AG04449 (cell line): ENCODE measurements at regions not wholly inside any gene's neighbourhood (a gene's known extent, or its start where the extent isn't known, plus 50 kb on each side); places are given as distances from the start of the nearest gene placed in this dataset.

ENCODE experiments used
- CTCF ChIA-PET: fragments of 350-600 bp; formaldehyde crosslinking; extraction: SDS; loops from one replicate; lab custom pipeline; 2021; ENCODE audit warnings: antibody characterized with exemption; lab: Yijun Ruan, JAX
- POLR2A ChIA-PET: fragments of 400-600, 350-600 bp; formaldehyde crosslinking; extraction: SDS; loops from one replicate; lab custom pipeline; 2020; ENCODE audit warnings: antibody characterized with exemption, inconsistent platforms; lab: Yijun Ruan, JAX
- DNase-seq: peaks from one replicate; pipeline ENCODE4 v3.0.0-alpha.2; 2010; ENCODE audit warnings: low read depth, low spot score
- H3K4me3 ChIP-seq: 2 replicates; pipeline ENCODE4 v1.5.1; 2011; ENCODE audit warnings: low read depth, mild to moderate bottlenecking, control low read depth, low read length
- TF ChIP-seq, protein P1 (sequence below): IDR thresholded peaks from one replicate; pipeline ENCODE4 v1.5.1; 2011; ENCODE audit warnings: mild to moderate bottlenecking, moderate library complexity, low read length, control low read depth, inconsistent platforms; ENCODE audit not compliant: insufficient read depth; ENCODE audit errors: missing control alignments

- peak; percentile 41 for DNase-seq
- TF ChIP-seq, protein P1, sequence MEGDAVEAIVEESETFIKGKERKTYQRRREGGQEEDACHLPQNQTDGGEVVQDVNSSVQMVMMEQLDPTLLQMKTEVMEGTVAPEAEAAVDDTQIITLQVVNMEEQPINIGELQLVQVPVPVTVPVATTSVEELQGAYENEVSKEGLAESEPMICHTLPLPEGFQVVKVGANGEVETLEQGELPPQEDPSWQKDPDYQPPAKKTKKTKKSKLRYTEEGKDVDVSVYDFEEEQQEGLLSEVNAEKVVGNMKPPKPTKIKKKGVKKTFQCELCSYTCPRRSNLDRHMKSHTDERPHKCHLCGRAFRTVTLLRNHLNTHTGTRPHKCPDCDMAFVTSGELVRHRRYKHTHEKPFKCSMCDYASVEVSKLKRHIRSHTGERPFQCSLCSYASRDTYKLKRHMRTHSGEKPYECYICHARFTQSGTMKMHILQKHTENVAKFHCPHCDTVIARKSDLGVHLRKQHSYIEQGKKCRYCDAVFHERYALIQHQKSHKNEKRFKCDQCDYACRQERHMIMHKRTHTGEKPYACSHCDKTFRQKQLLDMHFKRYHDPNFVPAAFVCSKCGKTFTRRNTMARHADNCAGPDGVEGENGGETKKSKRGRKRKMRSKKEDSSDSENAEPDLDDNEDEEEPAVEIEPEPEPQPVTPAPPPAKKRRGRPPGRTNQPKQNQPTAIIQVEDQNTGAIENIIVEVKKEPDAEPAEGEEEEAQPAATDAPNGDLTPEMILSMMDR, result no peak
- CTCF ChIA-PET, result interaction anchor here (1.1 kb wide), 1 partner anchor 15 kb away, joined by 3 read pairs; no protein-coding TSS in a partner anchor
- POLR2A ChIA-PET, result interaction anchor here (1.1 kb wide), 1 partner anchor 62 kb away, joined by 3 read pairs; no protein-coding TSS in a partner anchor
- H3K4me3 ChIP-seq, result no peak overlapping the region
These were observed 63.5 kb upstream of the WDR1 start for GRCh38 chr4:10179957-10180602.

DNA sequence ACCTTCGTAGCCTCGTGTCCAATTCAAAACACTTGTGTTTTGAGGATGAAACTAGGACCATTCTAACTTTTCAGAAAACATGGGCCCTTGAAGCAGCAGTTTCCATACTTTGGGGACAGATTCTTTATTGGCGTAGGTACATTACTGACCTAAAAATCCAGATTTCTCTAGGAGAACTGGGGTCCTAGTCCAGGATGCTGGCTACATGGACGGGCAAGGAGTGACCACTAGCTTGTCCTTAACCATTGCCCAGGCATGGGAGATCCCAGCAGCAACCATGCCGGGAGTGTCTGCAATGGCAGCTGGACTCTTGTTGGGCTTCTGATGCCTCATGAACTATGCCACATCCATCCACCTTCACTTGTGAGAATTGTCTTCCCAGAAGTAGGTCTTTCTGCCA is 62.2 kb upstream of the WDR1 start:
- POLR2A ChIA-PET, result no interaction called here
- no peak overlapping the region for H3K4me3 ChIP-seq
- CTCF ChIA-PET, result interaction anchor here (1.1 kb wide), 1 partner anchor 13 kb away, joined by 3 read pairs; no protein-coding TSS in a partner anchor
- no peak for DNase-seq
- TF ChIP-seq, protein P1, result no peak

GRCh38 chr4:10175626-10176025 is 59.0 kb upstream of the WDR1 start:
- TF ChIP-seq, protein P1, result no peak
- ChIA-PET POLR2A (no interaction called here), CTCF (interaction anchor here (2.4 to 2.7 kb wide), 2 partner anchors 13 to 18 kb away, joined by 5 to 11 read pairs; no protein-coding TSS in a partner anchor)
- no peak overlapping the region for H3K4me3 ChIP-seq
- no peak for DNase-seq

GRCh38 chr4:10173754-10174749 is 57.5 kb upstream of the WDR1 start:
- H3K4me3 ChIP-seq, result no peak overlapping the region
- ChIA-PET CTCF (interaction anchor here (2.3 to 2.7 kb wide), 3 partner anchors 9 to 14 kb away, joined by 5 to 19 read pairs (median 14); no protein-coding TSS in a partner anchor), POLR2A (no interaction called here)
- no peak for DNase-seq
- TF ChIP-seq, protein P1, result no peak

DNA sequence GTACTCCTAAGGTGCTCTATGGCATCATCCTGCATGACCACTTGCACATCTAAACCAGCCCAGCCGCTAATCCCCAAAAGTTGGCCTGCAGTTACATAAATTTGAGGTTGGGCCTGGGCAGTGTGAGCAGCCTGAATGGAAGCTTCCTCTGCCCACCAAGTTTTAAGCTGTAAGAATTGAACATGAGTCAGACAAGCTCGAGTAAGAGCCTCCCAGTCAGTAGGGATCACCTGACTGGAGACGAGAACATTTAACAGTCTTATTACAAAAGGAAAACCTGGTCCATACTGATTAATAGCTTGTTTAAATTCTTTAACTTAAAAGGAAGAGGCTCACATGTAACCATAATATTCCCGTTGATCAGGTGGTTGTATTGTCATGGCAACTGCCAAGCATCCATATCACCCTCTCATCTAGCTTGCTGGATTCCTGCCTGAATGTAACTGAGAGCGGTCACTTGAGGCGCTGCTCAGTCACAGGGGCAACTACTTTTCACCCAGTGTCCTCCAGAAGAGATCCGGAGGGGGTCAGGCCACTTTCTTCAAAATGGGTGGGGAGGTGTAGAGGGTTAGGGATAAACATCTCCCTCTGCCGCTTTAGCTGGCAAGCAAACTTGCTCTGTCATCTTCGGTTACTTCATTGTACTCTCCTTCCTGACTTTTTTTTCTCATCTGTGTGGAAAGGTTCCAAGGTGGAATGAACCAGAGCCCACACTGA is 56.6 kb upstream of the WDR1 start:
- CTCF ChIA-PET, result interaction anchor here (2.3 to 2.7 kb wide), 3 partner anchors 8 to 13 kb away, joined by 5 to 19 read pairs (median 14); no protein-coding TSS in a partner anchor
- no peak overlapping the region for H3K4me3 ChIP-seq
- no peak for DNase-seq
- POLR2A ChIA-PET, result interaction anchor here (1.5 kb wide), 1 partner anchor 56 kb away, joined by 3 read pairs; no protein-coding TSS in a partner anchor
- TF ChIP-seq, protein P1, result no peak
